ENCODE measurements at regions not wholly inside any gene's neighbourhood (a gene's known extent, or its start where the extent isn't known, plus 50 kb on each side); places are given as distances from the start of the nearest gene placed in this dataset.

GRCh38 chr2:38432820-38433606 is 55.9 kb upstream of the ATL2 start:
- no peak for TF ChIP-seq CTCF (conservative IDR thresholded peaks at IDR 0.05; ENCODE audit: low read depth)
- POLR2A ChIA-PET (ENCODE audit: low non-redundant PET) = no interaction called here
- CTCF ChIA-PET = interaction anchor here (0.8 kb wide), 1 partner anchor 356 kb away, joined by 3 read pairs; no protein-coding TSS in a partner anchor
- no peak overlapping the region for H3K27ac ChIP-seq
- DNase-seq (ENCODE audit: low spot score) = no peak

GRCh38 chr2:38430597-38431207 is 53.6 kb upstream of the ATL2 start:
- DNase-seq (ENCODE audit: low spot score) = no peak
- POLR2A ChIA-PET (ENCODE audit: low non-redundant PET) = no interaction called here
- CTCF ChIA-PET = no interaction called here
- no peak overlapping the region for H3K27ac ChIP-seq
- TF ChIP-seq CTCF (conservative IDR thresholded peaks at IDR 0.05; ENCODE audit: low read depth) = no peak

- no peak overlapping the region for H3K27ac ChIP-seq
- ChIA-PET POLR2A (ENCODE audit: low non-redundant PET) (no interaction called here), CTCF (no interaction called here)
- no peak for TF ChIP-seq CTCF (conservative IDR thresholded peaks at IDR 0.05; ENCODE audit: low read depth)
- no peak for DNase-seq (ENCODE audit: low spot score)
Observed at GRCh38 chr2:38430196-38430595, 53.1 kb upstream of the ATL2 start.

GRCh38 chr2:38427936-38428335 is 50.9 kb upstream of the ATL2 start:
- POLR2A ChIA-PET (ENCODE audit: low non-redundant PET) = no interaction called here
- CTCF ChIA-PET = no interaction called here
- no peak for TF ChIP-seq CTCF (conservative IDR thresholded peaks at IDR 0.05; ENCODE audit: low read depth)
- no peak for DNase-seq (ENCODE audit: low spot score)
- no peak overlapping the region for H3K27ac ChIP-seq

GRCh38 chr2:38427054-38427453 is 50.0 kb upstream of the ATL2 start:
- DNase-seq (ENCODE audit: low spot score) = no peak
- POLR2A ChIA-PET (ENCODE audit: low non-redundant PET) = no interaction called here
- no peak for TF ChIP-seq CTCF (conservative IDR thresholded peaks at IDR 0.05; ENCODE audit: low read depth)
- CTCF ChIA-PET = no interaction called here
- H3K27ac ChIP-seq = no peak overlapping the region

Measured in RWPE1 (cell line).